ENCODE measurements at regions not wholly inside any gene's neighbourhood (a gene's known extent, or its start where the extent isn't known, plus 50 kb on each side); places are given as distances from the start of the nearest gene placed in this dataset.
A peak's percentile ranks its signal among the peaks of the same experiment; 100 is the strongest.

- Mint-ChIP-seq H3K9me3 (no peaks in the 10 kb centered on the region), H3K4me3 (no peak overlapping the region), H3K27ac (no peak overlapping the region), H3K36me3 (ENCODE audit: low read depth) (no peaks in the 10 kb centered on the region), H3K27me3 (no peaks in the 10 kb centered on the region), H3K4me1 (no peaks in the 10 kb centered on the region)
- DNase-seq = no peak
- ATAC-seq (ENCODE audit: low read depth) = no peak
- CTCF ChIA-PET = no interaction called here
- TF ChIP-seq, protein P1, sequence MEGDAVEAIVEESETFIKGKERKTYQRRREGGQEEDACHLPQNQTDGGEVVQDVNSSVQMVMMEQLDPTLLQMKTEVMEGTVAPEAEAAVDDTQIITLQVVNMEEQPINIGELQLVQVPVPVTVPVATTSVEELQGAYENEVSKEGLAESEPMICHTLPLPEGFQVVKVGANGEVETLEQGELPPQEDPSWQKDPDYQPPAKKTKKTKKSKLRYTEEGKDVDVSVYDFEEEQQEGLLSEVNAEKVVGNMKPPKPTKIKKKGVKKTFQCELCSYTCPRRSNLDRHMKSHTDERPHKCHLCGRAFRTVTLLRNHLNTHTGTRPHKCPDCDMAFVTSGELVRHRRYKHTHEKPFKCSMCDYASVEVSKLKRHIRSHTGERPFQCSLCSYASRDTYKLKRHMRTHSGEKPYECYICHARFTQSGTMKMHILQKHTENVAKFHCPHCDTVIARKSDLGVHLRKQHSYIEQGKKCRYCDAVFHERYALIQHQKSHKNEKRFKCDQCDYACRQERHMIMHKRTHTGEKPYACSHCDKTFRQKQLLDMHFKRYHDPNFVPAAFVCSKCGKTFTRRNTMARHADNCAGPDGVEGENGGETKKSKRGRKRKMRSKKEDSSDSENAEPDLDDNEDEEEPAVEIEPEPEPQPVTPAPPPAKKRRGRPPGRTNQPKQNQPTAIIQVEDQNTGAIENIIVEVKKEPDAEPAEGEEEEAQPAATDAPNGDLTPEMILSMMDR (IDR thresholded peaks at IDR 0.05) = no peak
- POLR2A ChIA-PET = no interaction called here
- intact Hi-C loops (cut with micrococcal nuclease) = no loop called here
These were observed 93.4 kb upstream of the DMAC1 start for GRCh38 chr9:7892975-7893374.

DNA sequence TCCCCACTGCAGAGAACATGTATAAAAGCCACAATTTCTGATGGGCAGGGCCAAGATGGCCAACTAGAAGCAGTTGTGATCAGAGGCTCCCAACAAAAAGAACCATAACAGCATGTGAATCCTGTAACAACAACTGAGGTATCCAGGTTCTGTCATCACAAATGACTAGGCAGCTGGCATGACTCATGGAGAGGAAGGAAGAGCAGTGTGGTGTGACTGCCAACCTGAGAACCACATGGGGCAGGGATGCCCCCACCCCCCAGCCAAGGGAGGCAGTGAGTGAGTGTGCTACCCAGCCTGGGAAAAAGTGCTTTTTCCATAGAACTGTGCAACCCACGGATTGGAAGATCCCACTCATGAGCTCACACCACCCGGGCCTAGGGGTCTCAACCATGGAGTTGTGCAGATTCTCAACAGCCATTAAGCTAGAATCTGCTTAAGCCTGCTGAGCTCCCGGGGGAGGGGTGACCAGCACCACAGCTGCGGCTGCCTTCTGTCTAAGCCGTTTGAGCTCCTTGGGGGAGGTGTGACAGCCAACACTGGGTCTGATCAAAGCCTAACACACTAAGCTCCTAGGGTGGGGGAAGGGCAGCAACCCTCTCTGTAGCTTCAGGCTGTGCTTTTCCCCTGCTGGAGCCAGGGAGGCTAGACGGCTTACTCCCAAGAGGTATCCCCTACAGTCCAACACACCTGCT is 80.1 kb upstream of the DMAC1 start:
- Mint-ChIP-seq H3K27me3 (peaks cover 3% of the 10 kb centered on the region), H3K9me3 (peaks cover 9% of the 10 kb centered on the region), H3K27ac (no peak overlapping the region), H3K4me3 (no peak overlapping the region), H3K36me3 (ENCODE audit: low read depth) (no peaks in the 10 kb centered on the region), H3K4me1 (peaks cover 14% of the 10 kb centered on the region)
- TF ChIP-seq, protein P1 (IDR thresholded peaks at IDR 0.05) = no peak
- intact Hi-C loops (cut with micrococcal nuclease) = no loop called here
- ATAC-seq (ENCODE audit: low read depth) = peak; percentile 49
- ChIA-PET CTCF (no interaction called here), POLR2A (no interaction called here)
- no peak for DNase-seq

- ChIA-PET POLR2A (no interaction called here), CTCF (no interaction called here)
- ATAC-seq (ENCODE audit: low read depth) (no peak), DNase-seq (no peak)
- TF ChIP-seq, protein P1 (IDR thresholded peaks at IDR 0.05) = no peak
- no peaks in the 10 kb centered on the region for H3K36me3 Mint-ChIP-seq (ENCODE audit: low read depth)
- H3K9me3 Mint-ChIP-seq = peaks cover 5% of the 10 kb centered on the region
- H3K27me3 Mint-ChIP-seq = no peaks in the 10 kb centered on the region
- H3K27ac Mint-ChIP-seq = no peak overlapping the region
- no peaks in the 10 kb centered on the region for H3K4me1 Mint-ChIP-seq
- intact Hi-C loops (cut with micrococcal nuclease) = no loop called here
- no peak overlapping the region for H3K4me3 Mint-ChIP-seq
These were observed 72.6 kb upstream of the DMAC1 start for GRCh38 chr9:7871977-7872730.

DNA sequence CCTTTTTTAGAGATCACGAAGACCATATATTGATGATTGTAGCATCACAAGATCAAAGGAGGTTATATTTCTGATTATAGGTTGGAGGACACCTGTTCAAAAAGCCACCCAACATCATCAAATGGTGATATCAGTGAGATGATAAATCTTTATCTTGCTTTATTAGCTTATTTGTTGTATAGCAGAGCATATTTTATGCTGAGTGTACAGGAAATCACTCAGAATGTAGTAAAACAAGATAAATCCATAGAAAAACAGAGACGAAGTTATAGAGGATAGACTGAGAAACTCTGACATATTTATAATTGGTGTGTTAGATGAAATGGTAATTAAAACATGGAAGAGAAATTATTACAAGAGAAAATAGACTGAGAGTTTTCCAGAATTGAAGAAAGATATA is 69.8 kb upstream of the DMAC1 start:
- no peak for DNase-seq

DNA sequence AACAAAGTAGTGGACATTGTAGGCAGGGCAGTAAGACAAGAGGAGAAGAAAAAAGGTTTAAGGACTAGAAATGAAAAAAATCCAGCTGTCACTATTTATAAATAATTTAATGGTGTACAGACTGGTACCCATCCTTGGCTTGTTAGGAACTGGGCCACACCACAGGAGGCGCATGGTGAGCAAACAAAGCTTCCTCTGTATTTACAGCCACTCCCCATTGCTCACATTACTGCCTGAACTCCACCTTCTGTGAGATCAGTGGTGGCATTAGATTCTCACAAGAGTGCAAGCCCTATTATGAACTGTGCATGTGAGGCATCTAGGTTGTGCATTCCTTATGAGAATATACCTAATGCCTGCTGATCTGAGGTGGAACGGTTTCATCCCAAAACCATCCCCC is 62.6 kb upstream of the DMAC1 start:
- POLR2A ChIA-PET = no interaction called here
- ATAC-seq (ENCODE audit: low read depth) = no peak

More for the DNA sequence above, 69.8 kb upstream of the DMAC1 start:
- ChIA-PET CTCF (no interaction called here), POLR2A (no interaction called here)
- H3K27ac Mint-ChIP-seq = no peak overlapping the region
- H3K27me3 Mint-ChIP-seq = no peaks in the 10 kb centered on the region
- no peak for ATAC-seq (ENCODE audit: low read depth)
- intact Hi-C loops (cut with micrococcal nuclease) = no loop called here
- H3K4me3 Mint-ChIP-seq = no peak overlapping the region
- no peaks in the 10 kb centered on the region for H3K36me3 Mint-ChIP-seq (ENCODE audit: low read depth)
- TF ChIP-seq, protein P1 (IDR thresholded peaks at IDR 0.05) = no peak
- peaks cover 1% of the 10 kb centered on the region for H3K9me3 Mint-ChIP-seq
- no peaks in the 10 kb centered on the region for H3K4me1 Mint-ChIP-seq

More for the DNA sequence above, 62.6 kb upstream of the DMAC1 start:
- TF ChIP-seq, protein P1 (IDR thresholded peaks at IDR 0.05) = no peak
- no peaks in the 10 kb centered on the region for H3K4me1 Mint-ChIP-seq
- no peaks in the 10 kb centered on the region for H3K27me3 Mint-ChIP-seq
- intact Hi-C loops (cut with micrococcal nuclease) = no loop called here
- H3K9me3 Mint-ChIP-seq = no peaks in the 10 kb centered on the region
- CTCF ChIA-PET = no interaction called here
- no peak overlapping the region for H3K4me3 Mint-ChIP-seq
- no peak overlapping the region for H3K27ac Mint-ChIP-seq
- DNase-seq = no peak
- H3K36me3 Mint-ChIP-seq (ENCODE audit: low read depth) = no peaks in the 10 kb centered on the region
